Trophoblast cell (in vitro differentiated cells and primary cell): ENCODE measurements at regions not wholly inside any gene's neighbourhood (a gene's known extent, or its start where the extent isn't known, plus 50 kb on each side); places are given as distances from the start of the nearest gene placed in this dataset.

Experiments
- DNase-seq, 2 donors: peaks; one replicate each; pipeline ENCODE4 v3.0.0-alpha.2; 2016
- H2AFZ ChIP-seq: 2 replicates; pipeline ENCODE4 v1.6.1; 2013; ENCODE audit warnings: low read length, moderate library complexity, mild to moderate bottlenecking; ENCODE audit not compliant: insufficient read depth, poor library complexity
- H2AK5ac ChIP-seq: 2 replicates; pipeline ENCODE4 v1.6.1; 2013; ENCODE audit warnings: mild to moderate bottlenecking, low read length
- H2BK120ac ChIP-seq: 2 replicates; pipeline ENCODE4 v1.6.1; 2013; ENCODE audit warnings: low read length, mild to moderate bottlenecking, moderate library complexity; ENCODE audit not compliant: insufficient read depth, poor library complexity
- H2BK12ac ChIP-seq: 2 replicates; pipeline ENCODE4 v1.6.1; 2013; ENCODE audit warnings: mild to moderate bottlenecking, low read length, moderate library complexity
- H2BK5ac ChIP-seq: 2 replicates; pipeline ENCODE4 v1.6.1; 2013; ENCODE audit warnings: low read length, low read depth, moderate library complexity, mild to moderate bottlenecking; ENCODE audit not compliant: poor library complexity
- H3K14ac ChIP-seq: 2 replicates; pipeline ENCODE4 v1.6.1; 2013; ENCODE audit warnings: mild to moderate bottlenecking, low read length
- H3K18ac ChIP-seq: 2 replicates; pipeline ENCODE4 v1.6.1; 2013; ENCODE audit warnings: mild to moderate bottlenecking, low read length
- H3K23ac ChIP-seq: 2 replicates; pipeline ENCODE4 v1.6.1; 2013; ENCODE audit warnings: low read length
- H3K27ac ChIP-seq: 2 replicates; pipeline ENCODE4 v1.5.1; 2013; ENCODE audit warnings: low read depth, mild to moderate bottlenecking, inconsistent platforms, low read length, moderate library complexity
- H3K27me3 ChIP-seq: 2 replicates; pipeline ENCODE4 v1.6.1; 2013; ENCODE audit warnings: inconsistent platforms, mild to moderate bottlenecking, low read length, moderate library complexity; ENCODE audit not compliant: insufficient read depth
- H3K36me3 ChIP-seq, 2 experiments: 1 replicate in 1 of 2; 2 replicates in 1 of 2; pipeline ENCODE4 v1.6.1; 2013; ENCODE audit warnings: low read length in 2 of 2, mild to moderate bottlenecking in 2 of 2, moderate library complexity in 1 of 2; ENCODE audit not compliant: insufficient read depth in 2 of 2, control insufficient read depth in 1 of 2
- H3K4ac ChIP-seq: 2 replicates; pipeline ENCODE4 v1.6.1; 2013; ENCODE audit warnings: low read depth, mild to moderate bottlenecking, low read length, moderate library complexity
- H3K4me1 ChIP-seq, 2 experiments: 1 replicate in 1 of 2; 2 replicates in 1 of 2; pipeline ENCODE4 v1.6.1; 2013; ENCODE audit warnings: low read length in 2 of 2, mild to moderate bottlenecking in 2 of 2, moderate library complexity in 1 of 2; ENCODE audit not compliant: insufficient read depth in 2 of 2, control insufficient read depth in 1 of 2
- H3K4me2 ChIP-seq: 2 replicates; pipeline ENCODE4 v1.6.1; 2013; ENCODE audit warnings: inconsistent platforms, mild to moderate bottlenecking, low read length, moderate library complexity
- H3K4me3 ChIP-seq: 2 replicates; pipeline ENCODE4 v1.5.1; 2013; ENCODE audit warnings: mild to moderate bottlenecking, low read depth, low read length, inconsistent platforms
- H3K79me1 ChIP-seq: one replicate; pipeline ENCODE4 v1.6.1; 2013; ENCODE audit warnings: low read length
- H3K79me2 ChIP-seq: 2 replicates; pipeline ENCODE4 v1.6.1; 2013; ENCODE audit warnings: low read length, mild to moderate bottlenecking; ENCODE audit not compliant: control insufficient read depth, insufficient read depth, poor library complexity
- H3K9ac ChIP-seq: 2 replicates; pipeline ENCODE4 v1.6.1; 2013; ENCODE audit warnings: mild to moderate bottlenecking, low read length
- H3K9me3 ChIP-seq: 2 replicates; pipeline ENCODE4 v1.6.1; 2013; ENCODE audit warnings: low read depth, mild to moderate bottlenecking, control low read depth, inconsistent platforms, low read length; ENCODE audit not compliant: insufficient read depth
- H4K12ac ChIP-seq: 2 replicates; pipeline ENCODE4 v1.6.1; 2013; ENCODE audit warnings: low read depth, mild to moderate bottlenecking, low read length, moderate library complexity
- H4K8ac ChIP-seq: 2 replicates; pipeline ENCODE4 v1.6.1; 2013; ENCODE audit warnings: low read depth, mild to moderate bottlenecking, low read length, moderate library complexity
- H4K91ac ChIP-seq: one replicate; pipeline ENCODE4 v1.6.1; 2013; ENCODE audit warnings: low read depth, mild to moderate bottlenecking, low read length, moderate library complexity
- WGBS: extraction: QIAGEN DNeasy Blood & Tissue Kit; methylation state at CpG from one replicate; pipeline ENCODE4 v1.1.7; 2013; ENCODE audit warnings: missing lambda C conversion rate; ENCODE audit not compliant: insufficient read length, insufficient coverage; ENCODE audit errors: extremely low coverage; 5-methylcytosine and 5-hydroxymethylcytosine counted together

GRCh38 chr18:78402440-78402839 lies 577.2 kb upstream of the SALL3 start:
- H2BK12ac ChIP-seq: no peak overlapping the region
- no peak overlapping the region for H2AFZ ChIP-seq
- H3K4me1 ChIP-seq: no peaks in the 10 kb centered on the region
- H4K91ac ChIP-seq: no peak overlapping the region
- no peak overlapping the region for H2BK120ac ChIP-seq
- H3K18ac ChIP-seq: no peak overlapping the region
- H3K27me3 ChIP-seq: no peaks in the 10 kb centered on the region
- H2BK5ac ChIP-seq: no peak overlapping the region
- no CpG with 5 or more reads among the region's 7 CpGs for WGBS
- no peak overlapping the region for H3K27ac ChIP-seq
- no peak for DNase-seq
- no peaks in the 10 kb centered on the region for H3K36me3 ChIP-seq
- H3K4me3 ChIP-seq: no peak overlapping the region
- H3K4me2 ChIP-seq: no peak overlapping the region
- no peak overlapping the region for H4K8ac ChIP-seq
- H3K79me2 ChIP-seq: no peaks in the 10 kb centered on the region
- H3K4ac ChIP-seq: no peak overlapping the region
- H3K14ac ChIP-seq: no peak overlapping the region
- no peaks in the 10 kb centered on the region for H3K79me1 ChIP-seq
- H3K23ac ChIP-seq: no peak overlapping the region
- H3K9ac ChIP-seq: no peak overlapping the region
- H2AK5ac ChIP-seq: no peak overlapping the region
- no peak overlapping the region for H4K12ac ChIP-seq
- no peaks in the 10 kb centered on the region for H3K9me3 ChIP-seq

- Histone ChIP-seq H4K8ac (no peak overlapping the region), H3K36me3 (no peaks in the 10 kb centered on the region), H3K4ac (no peak overlapping the region), H3K14ac (no peak overlapping the region), H2BK12ac (no peak overlapping the region), H3K9me3 (no peaks in the 10 kb centered on the region), H3K79me2 (no peaks in the 10 kb centered on the region), H3K27ac (no peak overlapping the region), H3K23ac (no peak overlapping the region), H4K91ac (no peak overlapping the region), H3K4me1 (no peaks in the 10 kb centered on the region), H3K4me2 (no peak overlapping the region), H3K18ac (no peak overlapping the region), H2AFZ (no peak overlapping the region), H3K27me3 (no peaks in the 10 kb centered on the region), H3K79me1 (no peaks in the 10 kb centered on the region), H2BK5ac (no peak overlapping the region), H2BK120ac (no peak overlapping the region), H4K12ac (no peak overlapping the region), H3K4me3 (no peak overlapping the region), H2AK5ac (no peak overlapping the region), H3K9ac (no peak overlapping the region)
- no CpG with 5 or more reads among the region's 7 CpGs for WGBS
- DNase-seq: no peak
These were observed 576.7 kb upstream of the SALL3 start for GRCh38 chr18:78402966-78403365.

- Histone ChIP-seq H2AFZ (no peak overlapping the region), H4K91ac (no peak overlapping the region), H3K27ac (no peak overlapping the region), H2BK12ac (no peak overlapping the region), H3K79me2 (no peaks in the 10 kb centered on the region), H3K23ac (no peak overlapping the region), H4K12ac (no peak overlapping the region), H3K79me1 (no peaks in the 10 kb centered on the region), H3K27me3 (no peaks in the 10 kb centered on the region), H2AK5ac (no peak overlapping the region), H3K36me3 (no peaks in the 10 kb centered on the region), H4K8ac (no peak overlapping the region), H3K9ac (no peak overlapping the region), H3K4me3 (no peak overlapping the region), H3K4me2 (no peak overlapping the region), H3K4ac (no peak overlapping the region), H3K14ac (no peak overlapping the region), H3K9me3 (no peaks in the 10 kb centered on the region), H3K18ac (no peak overlapping the region), H2BK120ac (no peak overlapping the region), H3K4me1 (no peaks in the 10 kb centered on the region), H2BK5ac (no peak overlapping the region)
- no CpG with 5 or more reads among the region's 9 CpGs for WGBS
- DNase-seq: no peak
These were observed 576.2 kb upstream of the SALL3 start for GRCh38 chr18:78403371-78403770.

GRCh38 chr18:78405763-78406162 lies 573.9 kb upstream of the SALL3 start:
- no CpG with 5 or more reads among the region's 16 CpGs for WGBS
- H3K4me1 ChIP-seq: no peaks in the 10 kb centered on the region

More at GRCh38 chr18:78405763-78406162, 573.9 kb upstream of the SALL3 start:
- Histone ChIP-seq H3K18ac (no peak overlapping the region), H3K27ac (no peak overlapping the region), H4K12ac (no peak overlapping the region), H4K8ac (no peak overlapping the region), H4K91ac (no peak overlapping the region), H3K4me2 (no peak overlapping the region), H3K36me3 (no peaks in the 10 kb centered on the region), H2BK120ac (no peak overlapping the region), H2BK5ac (no peak overlapping the region), H3K79me1 (no peaks in the 10 kb centered on the region), H3K9me3 (no peaks in the 10 kb centered on the region), H3K79me2 (no peaks in the 10 kb centered on the region), H3K23ac (no peak overlapping the region), H3K4ac (no peak overlapping the region), H2BK12ac (no peak overlapping the region), H3K27me3 (no peaks in the 10 kb centered on the region), H2AFZ (no peak overlapping the region), H3K14ac (no peak overlapping the region), H3K9ac (no peak overlapping the region), H3K4me3 (no peak overlapping the region), H2AK5ac (no peak overlapping the region)
- no peak for DNase-seq
